Mesenchymal stem cell (in vitro differentiated cells and primary cell): ENCODE measurements at regions not wholly inside any gene's neighbourhood (a gene's known extent, or its start where the extent isn't known, plus 50 kb on each side); places are given as distances from the start of the nearest gene placed in this dataset.

Source experiments
- DNase-seq: peaks from one replicate; pipeline ENCODE4 v3.0.0-alpha.2; 2013
- H2AFZ ChIP-seq: one replicate; pipeline ENCODE4 v1.6.1; 2013; ENCODE audit warnings: low read depth, mild to moderate bottlenecking, control low read depth, inconsistent platforms, low read length, moderate library complexity
- H2AK5ac ChIP-seq: 2 replicates; pipeline ENCODE4 v1.6.1; 2013; ENCODE audit warnings: low read length, moderate library complexity, mild to moderate bottlenecking, inconsistent platforms; ENCODE audit not compliant: severe bottlenecking
- H2BK120ac ChIP-seq: one replicate; pipeline ENCODE4 v1.6.1; 2013; ENCODE audit warnings: low read depth, mild to moderate bottlenecking, inconsistent platforms, low read length, moderate library complexity
- H2BK12ac ChIP-seq, 2 experiments: one replicate each; pipeline ENCODE4 v1.6.1; 2013; ENCODE audit warnings: inconsistent platforms in 2 of 2, low read length in 2 of 2, mild to moderate bottlenecking in 2 of 2, moderate library complexity in 2 of 2, control low read depth in 1 of 2
- H2BK15ac ChIP-seq: one replicate; pipeline ENCODE4 v1.6.1; 2013; ENCODE audit warnings: mild to moderate bottlenecking, low read depth, inconsistent platforms; ENCODE audit not compliant: poor library complexity, severe bottlenecking
- H2BK5ac ChIP-seq: 2 replicates; pipeline ENCODE4 v1.6.1; 2013; ENCODE audit warnings: low read depth, mild to moderate bottlenecking, low read length, control low read depth, inconsistent platforms; ENCODE audit not compliant: poor library complexity, severe bottlenecking
- H3K14ac ChIP-seq, 2 experiments: one replicate each; pipeline ENCODE4 v1.6.1; 2013; ENCODE audit warnings: inconsistent platforms in 2 of 2, low read length in 2 of 2, control low read depth in 1 of 2, mild to moderate bottlenecking in 1 of 2, moderate library complexity in 1 of 2
- H3K18ac ChIP-seq, 2 experiments: one replicate each; pipeline ENCODE4 v1.6.1; 2013; ENCODE audit warnings: inconsistent platforms in 2 of 2, low read length in 2 of 2, control low read depth in 1 of 2, low read depth in 1 of 2, mild to moderate bottlenecking in 1 of 2
- H3K23ac ChIP-seq, 2 experiments: one replicate each; pipeline ENCODE4 v1.6.1; 2013; ENCODE audit warnings: inconsistent platforms in 2 of 2, low read length in 2 of 2, mild to moderate bottlenecking in 2 of 2, moderate library complexity in 2 of 2, control low read depth in 1 of 2
- H3K27ac ChIP-seq: 2 replicates; pipeline ENCODE4 v1.5.1; 2013; ENCODE audit warnings: mild to moderate bottlenecking, moderate library complexity, low read length, control low read depth, inconsistent platforms; ENCODE audit not compliant: poor library complexity, severe bottlenecking
- H3K27me3 ChIP-seq, 2 experiments: 2 replicates each; pipeline versions ENCODE4 v1.6.1 to v1.7.0; 2013; ENCODE audit warnings: low read length in 2 of 2, mild to moderate bottlenecking in 2 of 2, moderate library complexity in 2 of 2, control low read depth in 1 of 2, inconsistent platforms in 1 of 2; ENCODE audit not compliant: control insufficient read depth in 1 of 2, insufficient read depth in 1 of 2
- H3K36me3 ChIP-seq, 2 experiments: 2 replicates each; pipeline versions ENCODE4 v1.6.1 to v1.7.0; 2013; ENCODE audit warnings: low read length in 2 of 2, control low read depth in 1 of 2, inconsistent platforms in 1 of 2, low read depth in 1 of 2, mild to moderate bottlenecking in 1 of 2; ENCODE audit not compliant: insufficient read depth in 2 of 2, control insufficient read depth in 1 of 2
- H3K4ac ChIP-seq, 2 experiments: one replicate each; pipeline ENCODE4 v1.6.1; 2013; ENCODE audit warnings: inconsistent platforms in 2 of 2, low read length in 2 of 2, mild to moderate bottlenecking in 2 of 2, moderate library complexity in 2 of 2, control low read depth in 1 of 2, low read depth in 1 of 2
- H3K4me1 ChIP-seq: 2 replicates; pipeline ENCODE4 v1.6.1; 2013; ENCODE audit warnings: low read depth, low read length, control low read depth; ENCODE audit not compliant: control insufficient read depth, insufficient read depth
- H3K4me2 ChIP-seq: 2 replicates; pipeline ENCODE4 v1.6.1; 2013; ENCODE audit warnings: low read length, mild to moderate bottlenecking, inconsistent platforms; ENCODE audit not compliant: poor library complexity, severe bottlenecking
- H3K4me3 ChIP-seq, 2 experiments: 2 replicates each; pipeline versions ENCODE4 v1.5.1 to v1.7.0; 2013; ENCODE audit warnings: low read length in 2 of 2, mild to moderate bottlenecking in 2 of 2, control low read depth in 1 of 2, low read depth in 1 of 2; ENCODE audit not compliant: insufficient read depth in 1 of 2
- H3K79me1 ChIP-seq: replicated peaks from 2 replicates; pipeline ENCODE4 v1.6.1; 2013; ENCODE audit warnings: mild to moderate bottlenecking, control low read depth, low read length, inconsistent platforms; ENCODE audit not compliant: poor library complexity, severe bottlenecking
- H3K9ac ChIP-seq: 2 replicates; pipeline ENCODE4 v1.7.0; 2013; ENCODE audit warnings: mild to moderate bottlenecking, low read length, moderate library complexity
- H3K9me3 ChIP-seq: 2 replicates; pipeline ENCODE4 v1.7.0; 2013; ENCODE audit warnings: mild to moderate bottlenecking, low read length; ENCODE audit not compliant: control insufficient read depth
- H4K8ac ChIP-seq: one replicate; pipeline ENCODE4 v1.6.1; 2013; ENCODE audit warnings: inconsistent platforms, mild to moderate bottlenecking, low read length, moderate library complexity
- H4K91ac ChIP-seq: one replicate; pipeline ENCODE4 v1.6.1; 2013; ENCODE audit warnings: mild to moderate bottlenecking, low read length, inconsistent platforms
- WGBS: methylation state at CpG from one replicate; pipeline ENCODE4 v1.1.7; 2013; ENCODE audit warnings: mixed read lengths; 5-methylcytosine and 5-hydroxymethylcytosine counted together

GRCh38 chr4:97411356-97411755 is 731.9 kb downstream of the STPG2 start:
- Histone ChIP-seq H3K4me3 (no peak overlapping the region), H3K9ac (no peak overlapping the region), H3K4ac (no peak overlapping the region), H2BK12ac (no peak overlapping the region), H2AFZ (no peak overlapping the region), H2AK5ac (no peak overlapping the region), H3K79me1 (no peaks in the 10 kb centered on the region), H3K27me3 (no peaks in the 10 kb centered on the region), H4K8ac (no peak overlapping the region), H3K27ac (no peak overlapping the region), H3K23ac (no peak overlapping the region), H3K14ac (no peak overlapping the region), H4K91ac (no peak overlapping the region), H3K4me2 (no peak overlapping the region), H3K4me1 (no peaks in the 10 kb centered on the region), H3K36me3 (no peaks in the 10 kb centered on the region), H3K18ac (no peak overlapping the region), H2BK15ac (no peak overlapping the region), H3K9me3 (peaks cover 24% of the 10 kb centered on the region), H2BK5ac (no peak overlapping the region), H2BK120ac (no peak overlapping the region)
- 100% methylated on average over 1 of the region's 3 CpGs for WGBS
- no peak for DNase-seq

GRCh38 chr4:97412331-97412730 is 730.9 kb downstream of the STPG2 start:
- Histone ChIP-seq H4K91ac (no peak overlapping the region), H3K36me3 (no peaks in the 10 kb centered on the region), H2BK120ac (no peak overlapping the region), H3K9me3 (peaks cover 29% of the 10 kb centered on the region), H3K9ac (no peak overlapping the region), H3K4ac (no peak overlapping the region), H3K4me2 (no peak overlapping the region), H3K4me1 (no peaks in the 10 kb centered on the region), H3K27me3 (no peaks in the 10 kb centered on the region), H2AK5ac (no peak overlapping the region), H2AFZ (no peak overlapping the region), H3K23ac (no peak overlapping the region), H3K79me1 (no peaks in the 10 kb centered on the region), H2BK12ac (no peak overlapping the region), H3K18ac (no peak overlapping the region), H3K4me3 (no peak overlapping the region), H2BK15ac (no peak overlapping the region), H2BK5ac (no peak overlapping the region), H3K14ac (no peak overlapping the region), H3K27ac (no peak overlapping the region), H4K8ac (no peak overlapping the region)
- DNase-seq = no peak
- WGBS = 63% methylated on average over 1 of the region's 1 CpG

- 72% methylated on average over 4 of the region's 4 CpGs for WGBS
- H2AK5ac ChIP-seq = no peak overlapping the region
- no peak overlapping the region for H4K8ac ChIP-seq
- no peak overlapping the region for H3K4me2 ChIP-seq
- H3K27me3 ChIP-seq = no peaks in the 10 kb centered on the region
- no peak overlapping the region for H2BK5ac ChIP-seq
- no peak overlapping the region for H3K23ac ChIP-seq
- H3K36me3 ChIP-seq = no peaks in the 10 kb centered on the region
- no peaks in the 10 kb centered on the region for H3K4me1 ChIP-seq
- no peak overlapping the region for H3K27ac ChIP-seq
- no peak overlapping the region for H3K4ac ChIP-seq
- H2AFZ ChIP-seq = no peak overlapping the region
- no peak overlapping the region for H2BK15ac ChIP-seq
- H3K9ac ChIP-seq = no peak overlapping the region
- H3K14ac ChIP-seq = no peak overlapping the region
- no peak overlapping the region for H2BK12ac ChIP-seq
- H4K91ac ChIP-seq = no peak overlapping the region
- no peak for DNase-seq
- no peak overlapping the region for H3K4me3 ChIP-seq
- no peaks in the 10 kb centered on the region for H3K79me1 ChIP-seq
- H3K18ac ChIP-seq = no peak overlapping the region
- H2BK120ac ChIP-seq = no peak overlapping the region
- H3K9me3 ChIP-seq = peaks cover 30% of the 10 kb centered on the region
These were observed 729.1 kb downstream of the STPG2 start for GRCh38 chr4:97414161-97414560.

- Histone ChIP-seq H3K14ac (no peak overlapping the region), H2AK5ac (no peak overlapping the region), H2AFZ (no peak overlapping the region), H3K27me3 (no peaks in the 10 kb centered on the region), H3K9ac (no peak overlapping the region), H2BK12ac (no peak overlapping the region), H3K36me3 (no peaks in the 10 kb centered on the region), H4K91ac (no peak overlapping the region), H3K4me2 (no peak overlapping the region), H3K23ac (no peak overlapping the region), H2BK15ac (no peak overlapping the region), H2BK5ac (no peak overlapping the region), H3K79me1 (no peaks in the 10 kb centered on the region), H3K9me3 (peaks cover 9% of the 10 kb centered on the region), H4K8ac (no peak overlapping the region), H3K4me1 (no peaks in the 10 kb centered on the region), H3K4ac (no peak overlapping the region), H3K18ac (no peak overlapping the region), H2BK120ac (no peak overlapping the region), H3K27ac (no peak overlapping the region), H3K4me3 (no peak overlapping the region)
- no peak for DNase-seq
- WGBS = 79% methylated on average over 2 of the region's 2 CpGs
These were observed 710.7 kb downstream of the STPG2 start for GRCh38 chr4:97432551-97432950.
